ENCODE measurements at regions not wholly inside any gene's neighbourhood (a gene's known extent, or its start where the extent isn't known, plus 50 kb on each side); places are given as distances from the start of the nearest gene placed in this dataset.

- TF ChIP-seq CTCF (conservative IDR thresholded peaks at IDR 0.05; ENCODE audit: low read depth, low read length) = no peak
- no peak for TF ChIP-seq POLR2A (IDR thresholded peaks at IDR 0.05; ENCODE audit: low read depth, low read length)
- TF ChIP-seq CHD1 (IDR thresholded peaks at IDR 0.05; ENCODE audit: low read depth, low read length) = no peak
- TF ChIP-seq ELK1 (IDR thresholded peaks at IDR 0.05; ENCODE audit: borderline replicate concordance, low read depth, low read length) = no peak
- TF ChIP-seq RCOR1 (IDR thresholded peaks at IDR 0.05; ENCODE audit: insufficient replicate concordance, low read length) = no peak
- no peak for TF ChIP-seq FOS (IDR thresholded peaks at IDR 0.05; ENCODE audit: low read depth, low read length)
- TF ChIP-seq BHLHE40 (IDR thresholded peaks at IDR 0.05; ENCODE audit: low read depth, low read length) = no peak
- no peak for TF ChIP-seq USF2 (IDR thresholded peaks at IDR 0.05; ENCODE audit: low read depth, low read length)
- TF ChIP-seq MAFK (IDR thresholded peaks at IDR 0.05; ENCODE audit: low read depth, low read length) = no peak
- TF ChIP-seq CEBPB (IDR thresholded peaks at IDR 0.05; ENCODE audit: low read depth, low read length) = no peak
These were observed 60.1 kb upstream of the GALNT15 start for GRCh38 chr3:16114429-16114828.

Measured in IMR-90 (cell line).